Activated CD4-positive, alpha-beta memory T cell treated with anti-CD3 and anti-CD28 coated beads, Interleukin-2, amount 10 ng/mL, durations not matched to agents 7 days and 5 days (primary cell): ENCODE measurements at regions not wholly inside any gene's neighbourhood (a gene's known extent, or its start where the extent isn't known, plus 50 kb on each side); places are given as distances from the start of the nearest gene placed in this dataset.

Experiments
- CTCF ChIA-PET: fragments of 350-600 bp; sonication (Branson Sonifier 250); formaldehyde crosslinking; loops from one replicate; lab custom pipeline; 2021; ENCODE audit warnings: antibody characterized with exemption, inconsistent platforms; lab: Charles Lee
- POLR2A ChIA-PET: fragments of 350-600 bp; sonication (Branson Sonifier 250); formaldehyde crosslinking; loops from one replicate; lab custom pipeline; 2021; ENCODE audit warnings: antibody characterized with exemption; lab: Charles Lee
- DNase-seq: peaks from one replicate; pipeline ENCODE4 v3.0.0-alpha.2; 2020
- H3K27ac Mint-ChIP-seq: one replicate; pipeline ENCODE4 v1.8.0; 2021; ENCODE audit warnings: mild to moderate bottlenecking, mixed read lengths
- H3K27me3 Mint-ChIP-seq: one replicate; pipeline ENCODE4 v1.8.0; 2021; ENCODE audit warnings: mixed read lengths
- H3K36me3 Mint-ChIP-seq: one replicate; pipeline ENCODE4 v1.8.0; 2021; ENCODE audit warnings: low read depth, mixed read lengths
- H3K4me1 Mint-ChIP-seq: one replicate; pipeline ENCODE4 v1.8.0; 2021; ENCODE audit warnings: mixed read lengths
- H3K4me3 Mint-ChIP-seq: one replicate; pipeline ENCODE4 v1.8.0; 2021; ENCODE audit warnings: mild to moderate bottlenecking, mixed read lengths
- H3K9me3 Mint-ChIP-seq: one replicate; pipeline ENCODE4 v1.8.0; 2021; ENCODE audit warnings: mixed read lengths

DNA sequence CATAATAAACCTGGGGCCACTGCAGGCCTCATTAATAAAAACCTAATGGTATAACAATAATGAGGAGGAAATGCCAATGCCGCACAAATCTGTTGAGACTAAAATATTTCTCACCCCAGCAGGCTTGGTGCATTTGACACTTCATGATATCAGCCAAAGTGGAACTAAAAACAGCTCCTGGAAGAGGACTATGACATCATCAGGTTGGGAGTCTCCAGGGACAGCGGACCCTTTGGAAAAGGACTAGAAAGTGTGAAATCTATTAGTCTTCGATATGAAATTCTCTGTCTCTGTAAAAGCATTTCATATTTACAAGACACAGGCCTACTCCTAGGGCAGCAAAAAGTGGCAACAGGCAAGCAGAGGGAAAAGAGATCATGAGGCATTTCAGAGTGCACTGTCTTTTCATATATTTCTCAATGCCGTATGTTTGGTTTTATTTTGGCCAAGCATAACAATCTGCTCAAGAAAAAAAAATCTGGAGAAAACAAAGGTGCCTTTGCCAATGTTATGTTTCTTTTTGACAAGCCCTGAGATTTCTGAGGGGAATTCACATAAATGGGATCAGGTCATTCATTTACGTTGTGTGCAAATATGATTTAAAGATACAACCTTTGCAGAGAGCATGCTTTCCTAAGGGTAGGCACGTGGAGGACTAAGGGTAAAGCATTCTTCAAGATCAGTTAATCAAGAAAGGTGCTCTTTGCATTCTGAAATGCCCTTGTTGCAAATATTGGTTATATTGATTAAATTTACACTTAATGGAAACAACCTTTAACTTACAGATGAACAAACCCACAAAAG lies 580.9 kb upstream of the TMEFF2 start:
- Mint-ChIP-seq H3K36me3 (no peaks in the 10 kb centered on the region), H3K4me1 (no peaks in the 10 kb centered on the region), H3K9me3 (peaks cover 4% of the 10 kb centered on the region), H3K4me3 (no peak overlapping the region), H3K27me3 (no peaks in the 10 kb centered on the region), H3K27ac (no peak overlapping the region)
- POLR2A ChIA-PET = no interaction called here
- DNase-seq = no peak
- CTCF ChIA-PET = interaction anchor here (0.7 kb wide), 1 partner anchor 349 kb away, joined by 3 read pairs; no protein-coding TSS in a partner anchor

- ChIA-PET CTCF (no interaction called here), POLR2A (no interaction called here)
- Mint-ChIP-seq H3K27ac (no peak overlapping the region), H3K27me3 (no peaks in the 10 kb centered on the region), H3K36me3 (no peaks in the 10 kb centered on the region), H3K9me3 (peaks cover 4% of the 10 kb centered on the region), H3K4me1 (no peaks in the 10 kb centered on the region), H3K4me3 (no peak overlapping the region)
- DNase-seq = no peak
Observed at GRCh38 chr2:192775011-192775410, 580.3 kb upstream of the TMEFF2 start.

DNA sequence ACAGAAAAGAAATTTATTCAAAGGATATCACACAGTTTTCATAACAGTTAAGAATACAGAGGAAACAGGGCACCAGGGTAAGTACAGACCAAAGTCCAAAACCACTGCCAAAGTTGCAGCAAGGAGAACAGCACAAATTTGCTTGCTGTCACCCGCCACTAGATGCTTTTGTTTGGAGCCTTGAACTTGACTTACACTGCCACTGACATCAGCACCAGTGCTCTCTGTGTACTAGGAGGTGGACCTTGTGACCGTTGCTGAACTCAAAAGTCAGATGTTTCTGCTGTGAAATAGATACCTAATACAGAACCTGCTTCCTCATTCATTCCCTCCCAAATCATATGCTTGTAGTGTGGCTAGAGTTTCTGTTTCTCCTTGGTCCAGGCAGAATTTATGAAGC lies 578.3 kb upstream of the TMEFF2 start:
- POLR2A ChIA-PET = no interaction called here
- H3K9me3 Mint-ChIP-seq = peaks cover under 1% of the 10 kb centered on the region

GRCh38 chr2:192749611-192750200 lies 555.0 kb upstream of the TMEFF2 start:
- Mint-ChIP-seq H3K27ac (no peak overlapping the region), H3K4me1 (no peaks in the 10 kb centered on the region), H3K36me3 (no peaks in the 10 kb centered on the region), H3K4me3 (no peak overlapping the region), H3K9me3 (no peaks in the 10 kb centered on the region), H3K27me3 (no peaks in the 10 kb centered on the region)
- ChIA-PET CTCF (no interaction called here), POLR2A (no interaction called here)
- no peak for DNase-seq

More for the DNA sequence above, 578.3 kb upstream of the TMEFF2 start:
- no peaks in the 10 kb centered on the region for H3K4me1 Mint-ChIP-seq
- no peak for DNase-seq
- CTCF ChIA-PET = no interaction called here
- no peaks in the 10 kb centered on the region for H3K36me3 Mint-ChIP-seq
- no peaks in the 10 kb centered on the region for H3K27me3 Mint-ChIP-seq
- H3K27ac Mint-ChIP-seq = no peak overlapping the region
- H3K4me3 Mint-ChIP-seq = no peak overlapping the region

GRCh38 chr2:192741889-192742288 lies 547.2 kb upstream of the TMEFF2 start:
- Mint-ChIP-seq H3K27me3 (no peaks in the 10 kb centered on the region), H3K4me3 (no peak overlapping the region), H3K36me3 (no peaks in the 10 kb centered on the region), H3K27ac (no peak overlapping the region), H3K9me3 (no peaks in the 10 kb centered on the region), H3K4me1 (no peaks in the 10 kb centered on the region)
- DNase-seq = no peak
- ChIA-PET CTCF (no interaction called here), POLR2A (no interaction called here)

- no peak overlapping the region for H3K4me3 Mint-ChIP-seq
- no peaks in the 10 kb centered on the region for H3K4me1 Mint-ChIP-seq
- ChIA-PET POLR2A (no interaction called here), CTCF (no interaction called here)
- no peak for DNase-seq
- H3K36me3 Mint-ChIP-seq = no peaks in the 10 kb centered on the region
- H3K27me3 Mint-ChIP-seq = no peaks in the 10 kb centered on the region
- H3K27ac Mint-ChIP-seq = no peak overlapping the region
- H3K9me3 Mint-ChIP-seq = no peaks in the 10 kb centered on the region
Observed at GRCh38 chr2:192735447-192735846, 540.7 kb upstream of the TMEFF2 start.

- DNase-seq = no peak
- Mint-ChIP-seq H3K9me3 (no peaks in the 10 kb centered on the region), H3K36me3 (no peaks in the 10 kb centered on the region), H3K4me1 (no peaks in the 10 kb centered on the region), H3K4me3 (no peak overlapping the region), H3K27me3 (no peaks in the 10 kb centered on the region), H3K27ac (no peak overlapping the region)
- ChIA-PET CTCF (no interaction called here), POLR2A (no interaction called here)
Observed at GRCh38 chr2:192729369-192729768, 534.6 kb upstream of the TMEFF2 start.

DNA sequence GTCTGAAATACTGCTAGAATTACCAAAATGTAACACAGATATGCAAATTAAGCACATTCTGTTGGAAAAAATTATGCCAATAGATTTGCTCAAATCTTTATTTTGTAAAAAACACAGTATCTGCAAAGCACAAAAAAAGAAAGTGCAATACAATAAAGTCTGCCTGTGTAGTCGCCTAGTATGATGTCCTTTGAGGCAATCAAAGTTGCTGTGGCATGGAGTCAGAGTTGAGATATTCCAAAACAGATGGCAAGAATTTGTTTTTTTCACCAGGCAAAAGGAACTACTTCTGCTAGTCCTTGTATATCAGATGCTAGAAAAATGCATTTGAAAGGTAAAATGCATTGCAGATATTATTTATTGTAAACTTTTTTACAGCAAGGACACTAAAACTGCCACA lies 531.3 kb upstream of the TMEFF2 start:
- Mint-ChIP-seq H3K36me3 (no peaks in the 10 kb centered on the region), H3K4me3 (no peak overlapping the region), H3K9me3 (no peaks in the 10 kb centered on the region), H3K27me3 (no peaks in the 10 kb centered on the region), H3K27ac (no peak overlapping the region), H3K4me1 (no peaks in the 10 kb centered on the region)
- ChIA-PET CTCF (no interaction called here), POLR2A (no interaction called here)
- DNase-seq = no peak

- CTCF ChIA-PET = no interaction called here
- POLR2A ChIA-PET = no interaction called here
- Mint-ChIP-seq H3K9me3 (no peaks in the 10 kb centered on the region), H3K4me3 (no peak overlapping the region), H3K4me1 (no peaks in the 10 kb centered on the region), H3K36me3 (no peaks in the 10 kb centered on the region), H3K27me3 (no peaks in the 10 kb centered on the region), H3K27ac (no peak overlapping the region)
- DNase-seq = no peak
Observed at GRCh38 chr2:192719629-192720028, 524.9 kb upstream of the TMEFF2 start.

- Mint-ChIP-seq H3K27me3 (no peaks in the 10 kb centered on the region), H3K36me3 (no peaks in the 10 kb centered on the region), H3K27ac (no peak overlapping the region), H3K4me3 (no peak overlapping the region), H3K9me3 (no peaks in the 10 kb centered on the region), H3K4me1 (no peaks in the 10 kb centered on the region)
- POLR2A ChIA-PET = no interaction called here
- DNase-seq = no peak
- CTCF ChIA-PET = no interaction called here
Observed at GRCh38 chr2:192718340-192718739, 523.6 kb upstream of the TMEFF2 start.

DNA sequence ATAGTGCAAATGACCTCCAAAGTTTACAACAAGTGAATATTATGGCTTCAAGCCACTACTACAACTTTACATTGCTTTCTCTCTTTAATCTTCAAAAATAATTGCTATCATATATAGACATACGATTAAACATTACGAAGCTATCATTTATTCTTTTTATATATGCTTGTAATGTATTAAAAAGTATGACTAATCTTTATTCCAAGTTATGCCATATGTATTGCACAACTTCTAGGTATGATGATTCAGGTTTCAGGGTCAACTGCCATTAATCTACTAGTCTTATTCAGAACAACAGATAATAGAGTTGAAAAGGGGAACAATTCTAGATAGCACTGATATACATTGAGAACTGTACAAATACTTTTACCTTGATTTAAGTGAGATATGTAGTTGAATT lies 506.2 kb upstream of the TMEFF2 start:
- no peak for DNase-seq

GRCh38 chr2:192697880-192698279 lies 503.1 kb upstream of the TMEFF2 start:
- Mint-ChIP-seq H3K4me1 (no peaks in the 10 kb centered on the region), H3K27me3 (no peaks in the 10 kb centered on the region), H3K4me3 (no peak overlapping the region), H3K36me3 (no peaks in the 10 kb centered on the region), H3K9me3 (no peaks in the 10 kb centered on the region), H3K27ac (no peak overlapping the region)
- ChIA-PET POLR2A (no interaction called here), CTCF (no interaction called here)
- no peak for DNase-seq

More for the DNA sequence above, 506.2 kb upstream of the TMEFF2 start:
- Mint-ChIP-seq H3K36me3 (no peaks in the 10 kb centered on the region), H3K27me3 (no peaks in the 10 kb centered on the region), H3K27ac (no peak overlapping the region), H3K9me3 (no peaks in the 10 kb centered on the region), H3K4me1 (no peaks in the 10 kb centered on the region), H3K4me3 (no peak overlapping the region)
- ChIA-PET CTCF (no interaction called here), POLR2A (no interaction called here)

- no peaks in the 10 kb centered on the region for H3K36me3 Mint-ChIP-seq
- ChIA-PET POLR2A (no interaction called here), CTCF (no interaction called here)
- H3K27ac Mint-ChIP-seq = no peak overlapping the region
- H3K27me3 Mint-ChIP-seq = no peaks in the 10 kb centered on the region
- no peak overlapping the region for H3K4me3 Mint-ChIP-seq
- no peak for DNase-seq
- H3K4me1 Mint-ChIP-seq = no peaks in the 10 kb centered on the region
- H3K9me3 Mint-ChIP-seq = peaks cover 4% of the 10 kb centered on the region
Observed at GRCh38 chr2:192696857-192697256, 502.1 kb upstream of the TMEFF2 start.

GRCh38 chr2:192687015-192687414 lies 492.3 kb upstream of the TMEFF2 start:
- Mint-ChIP-seq H3K27ac (no peak overlapping the region), H3K27me3 (no peaks in the 10 kb centered on the region), H3K36me3 (no peaks in the 10 kb centered on the region), H3K9me3 (peaks cover under 1% of the 10 kb centered on the region), H3K4me3 (no peak overlapping the region), H3K4me1 (no peaks in the 10 kb centered on the region)
- CTCF ChIA-PET = no interaction called here
- POLR2A ChIA-PET = no interaction called here
- no peak for DNase-seq
